ENCODE measurements at regions not wholly inside any gene's neighbourhood (a gene's known extent, or its start where the extent isn't known, plus 50 kb on each side); places are given as distances from the start of the nearest gene placed in this dataset.

DNA sequence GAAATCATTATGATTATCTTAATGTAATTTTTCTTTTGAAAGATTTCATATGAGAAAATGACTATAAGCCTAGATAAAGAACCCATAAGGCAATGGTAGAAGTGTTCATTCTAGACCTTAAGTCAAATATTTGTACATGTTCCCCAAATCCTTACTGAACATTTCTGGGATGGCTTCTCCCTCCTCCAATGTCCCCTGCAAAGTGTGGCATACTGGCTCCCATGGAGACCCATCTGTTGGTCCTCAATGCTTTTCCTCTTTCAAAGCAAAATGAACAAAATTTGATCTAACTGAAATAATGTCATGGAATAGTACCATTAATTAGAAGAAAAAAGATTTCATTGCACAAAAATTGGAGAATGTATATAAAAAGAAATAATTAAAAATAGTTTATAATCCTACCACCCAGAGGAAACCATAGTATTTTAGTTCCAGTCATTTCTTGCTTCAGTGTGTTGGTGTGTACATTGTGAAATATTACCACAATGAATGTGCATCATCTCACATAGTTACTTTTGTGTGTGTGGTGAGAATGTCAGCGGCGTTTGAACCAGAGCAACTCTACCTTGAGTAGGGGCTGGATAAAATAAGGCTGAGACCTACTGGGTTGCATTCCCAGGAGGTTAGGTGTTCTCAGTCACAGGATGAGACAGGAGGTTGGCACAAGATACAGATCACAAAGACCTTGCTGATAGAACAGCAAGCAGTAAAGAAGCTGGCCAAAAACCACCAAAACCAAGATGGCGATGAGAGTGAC lies 181.3 kb downstream of the UXS1 start:
- TF ChIP-seq EP300 (conservative IDR thresholded peaks at IDR 0.05; ENCODE audit: poor library complexity, severe bottlenecking) (no peak), TAF1 (IDR thresholded peaks at IDR 0.05; ENCODE audit: low read depth) (no peak), RAD21 (conservative IDR thresholded peaks at IDR 0.05) (no peak), MXI1 (conservative IDR thresholded peaks at IDR 0.05; ENCODE audit: poor library complexity, severe bottlenecking) (no peak)
- TF ChIP-seq, protein P1, sequence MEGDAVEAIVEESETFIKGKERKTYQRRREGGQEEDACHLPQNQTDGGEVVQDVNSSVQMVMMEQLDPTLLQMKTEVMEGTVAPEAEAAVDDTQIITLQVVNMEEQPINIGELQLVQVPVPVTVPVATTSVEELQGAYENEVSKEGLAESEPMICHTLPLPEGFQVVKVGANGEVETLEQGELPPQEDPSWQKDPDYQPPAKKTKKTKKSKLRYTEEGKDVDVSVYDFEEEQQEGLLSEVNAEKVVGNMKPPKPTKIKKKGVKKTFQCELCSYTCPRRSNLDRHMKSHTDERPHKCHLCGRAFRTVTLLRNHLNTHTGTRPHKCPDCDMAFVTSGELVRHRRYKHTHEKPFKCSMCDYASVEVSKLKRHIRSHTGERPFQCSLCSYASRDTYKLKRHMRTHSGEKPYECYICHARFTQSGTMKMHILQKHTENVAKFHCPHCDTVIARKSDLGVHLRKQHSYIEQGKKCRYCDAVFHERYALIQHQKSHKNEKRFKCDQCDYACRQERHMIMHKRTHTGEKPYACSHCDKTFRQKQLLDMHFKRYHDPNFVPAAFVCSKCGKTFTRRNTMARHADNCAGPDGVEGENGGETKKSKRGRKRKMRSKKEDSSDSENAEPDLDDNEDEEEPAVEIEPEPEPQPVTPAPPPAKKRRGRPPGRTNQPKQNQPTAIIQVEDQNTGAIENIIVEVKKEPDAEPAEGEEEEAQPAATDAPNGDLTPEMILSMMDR (IDR thresholded peaks at IDR 0.05; ENCODE audit: poor library complexity, severe bottlenecking): no peak
- TF ChIP-seq, protein P2, sequence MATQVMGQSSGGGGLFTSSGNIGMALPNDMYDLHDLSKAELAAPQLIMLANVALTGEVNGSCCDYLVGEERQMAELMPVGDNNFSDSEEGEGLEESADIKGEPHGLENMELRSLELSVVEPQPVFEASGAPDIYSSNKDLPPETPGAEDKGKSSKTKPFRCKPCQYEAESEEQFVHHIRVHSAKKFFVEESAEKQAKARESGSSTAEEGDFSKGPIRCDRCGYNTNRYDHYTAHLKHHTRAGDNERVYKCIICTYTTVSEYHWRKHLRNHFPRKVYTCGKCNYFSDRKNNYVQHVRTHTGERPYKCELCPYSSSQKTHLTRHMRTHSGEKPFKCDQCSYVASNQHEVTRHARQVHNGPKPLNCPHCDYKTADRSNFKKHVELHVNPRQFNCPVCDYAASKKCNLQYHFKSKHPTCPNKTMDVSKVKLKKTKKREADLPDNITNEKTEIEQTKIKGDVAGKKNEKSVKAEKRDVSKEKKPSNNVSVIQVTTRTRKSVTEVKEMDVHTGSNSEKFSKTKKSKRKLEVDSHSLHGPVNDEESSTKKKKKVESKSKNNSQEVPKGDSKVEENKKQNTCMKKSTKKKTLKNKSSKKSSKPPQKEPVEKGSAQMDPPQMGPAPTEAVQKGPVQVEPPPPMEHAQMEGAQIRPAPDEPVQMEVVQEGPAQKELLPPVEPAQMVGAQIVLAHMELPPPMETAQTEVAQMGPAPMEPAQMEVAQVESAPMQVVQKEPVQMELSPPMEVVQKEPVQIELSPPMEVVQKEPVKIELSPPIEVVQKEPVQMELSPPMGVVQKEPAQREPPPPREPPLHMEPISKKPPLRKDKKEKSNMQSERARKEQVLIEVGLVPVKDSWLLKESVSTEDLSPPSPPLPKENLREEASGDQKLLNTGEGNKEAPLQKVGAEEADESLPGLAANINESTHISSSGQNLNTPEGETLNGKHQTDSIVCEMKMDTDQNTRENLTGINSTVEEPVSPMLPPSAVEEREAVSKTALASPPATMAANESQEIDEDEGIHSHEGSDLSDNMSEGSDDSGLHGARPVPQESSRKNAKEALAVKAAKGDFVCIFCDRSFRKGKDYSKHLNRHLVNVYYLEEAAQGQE (IDR thresholded peaks at IDR 0.05; ENCODE audit: borderline replicate concordance): no peak

Measured in neural cell (in vitro differentiated cells).